GM12801 (cell line): ENCODE measurements at regions not wholly inside any gene's neighbourhood (a gene's known extent, or its start where the extent isn't known, plus 50 kb on each side); places are given as distances from the start of the nearest gene placed in this dataset.

Source experiments
- TF ChIP-seq, protein P1 (sequence below): IDR thresholded peaks from one replicate; pipeline ENCODE4 v1.5.1; 2011; ENCODE audit warnings: control low read depth; ENCODE audit not compliant: insufficient read length; ENCODE audit errors: extremely low read depth

DNA sequence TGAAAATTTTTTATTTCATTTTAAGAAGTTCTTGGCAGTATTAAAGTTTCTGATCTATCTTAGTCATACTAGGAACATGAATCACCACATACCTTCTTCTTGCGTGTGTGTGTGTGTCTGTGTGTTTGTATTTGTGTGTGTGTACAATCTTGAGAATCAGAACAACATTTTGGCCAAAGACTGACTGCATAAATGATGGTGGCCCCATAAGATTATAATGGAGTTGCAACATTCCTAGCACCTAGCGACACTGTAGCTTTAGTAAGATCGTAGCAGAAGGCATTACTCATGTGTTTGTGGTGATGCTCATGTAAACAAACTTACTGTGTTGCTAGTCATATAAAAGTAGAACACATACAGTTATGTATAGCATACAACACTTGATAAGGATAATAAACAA is 205.4 kb downstream of the FAM76B start:
- TF ChIP-seq, protein P1, sequence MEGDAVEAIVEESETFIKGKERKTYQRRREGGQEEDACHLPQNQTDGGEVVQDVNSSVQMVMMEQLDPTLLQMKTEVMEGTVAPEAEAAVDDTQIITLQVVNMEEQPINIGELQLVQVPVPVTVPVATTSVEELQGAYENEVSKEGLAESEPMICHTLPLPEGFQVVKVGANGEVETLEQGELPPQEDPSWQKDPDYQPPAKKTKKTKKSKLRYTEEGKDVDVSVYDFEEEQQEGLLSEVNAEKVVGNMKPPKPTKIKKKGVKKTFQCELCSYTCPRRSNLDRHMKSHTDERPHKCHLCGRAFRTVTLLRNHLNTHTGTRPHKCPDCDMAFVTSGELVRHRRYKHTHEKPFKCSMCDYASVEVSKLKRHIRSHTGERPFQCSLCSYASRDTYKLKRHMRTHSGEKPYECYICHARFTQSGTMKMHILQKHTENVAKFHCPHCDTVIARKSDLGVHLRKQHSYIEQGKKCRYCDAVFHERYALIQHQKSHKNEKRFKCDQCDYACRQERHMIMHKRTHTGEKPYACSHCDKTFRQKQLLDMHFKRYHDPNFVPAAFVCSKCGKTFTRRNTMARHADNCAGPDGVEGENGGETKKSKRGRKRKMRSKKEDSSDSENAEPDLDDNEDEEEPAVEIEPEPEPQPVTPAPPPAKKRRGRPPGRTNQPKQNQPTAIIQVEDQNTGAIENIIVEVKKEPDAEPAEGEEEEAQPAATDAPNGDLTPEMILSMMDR: no peak

DNA sequence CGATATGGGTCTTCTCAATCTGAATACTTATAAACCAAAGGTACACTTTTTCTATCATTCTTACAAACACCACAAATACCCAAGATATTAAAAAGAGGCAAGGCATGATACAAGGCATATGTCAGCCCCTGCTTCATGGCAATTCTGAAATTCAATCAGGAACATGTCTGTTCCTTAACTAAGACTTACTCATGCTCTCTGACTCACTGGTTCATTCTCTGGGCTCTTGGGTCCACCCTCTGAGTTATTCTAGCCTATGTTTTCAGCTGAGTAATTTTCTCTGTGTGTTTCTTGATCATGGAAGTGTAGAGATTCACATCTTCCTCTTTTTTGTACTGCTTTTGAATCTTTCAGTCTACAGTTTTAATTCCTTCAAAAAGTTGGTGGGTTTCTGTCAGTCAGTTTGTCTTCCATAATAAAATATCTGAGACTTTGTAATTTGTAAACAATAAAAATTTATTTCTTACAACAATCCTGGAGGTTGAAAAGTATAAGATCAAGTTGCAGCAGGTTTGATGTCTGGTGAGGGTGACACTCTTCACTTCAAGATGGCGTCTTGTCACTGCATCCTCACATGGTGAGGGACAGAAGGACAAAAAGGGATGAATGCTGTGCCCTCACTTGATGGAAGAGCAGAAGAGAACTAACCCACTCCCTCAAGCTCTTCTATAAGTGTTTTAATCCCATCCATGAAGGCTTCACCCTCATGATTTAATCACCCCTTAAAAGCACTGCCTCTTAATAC is 211.7 kb downstream of the FAM76B start:
- TF ChIP-seq, protein P1: no peak

DNA sequence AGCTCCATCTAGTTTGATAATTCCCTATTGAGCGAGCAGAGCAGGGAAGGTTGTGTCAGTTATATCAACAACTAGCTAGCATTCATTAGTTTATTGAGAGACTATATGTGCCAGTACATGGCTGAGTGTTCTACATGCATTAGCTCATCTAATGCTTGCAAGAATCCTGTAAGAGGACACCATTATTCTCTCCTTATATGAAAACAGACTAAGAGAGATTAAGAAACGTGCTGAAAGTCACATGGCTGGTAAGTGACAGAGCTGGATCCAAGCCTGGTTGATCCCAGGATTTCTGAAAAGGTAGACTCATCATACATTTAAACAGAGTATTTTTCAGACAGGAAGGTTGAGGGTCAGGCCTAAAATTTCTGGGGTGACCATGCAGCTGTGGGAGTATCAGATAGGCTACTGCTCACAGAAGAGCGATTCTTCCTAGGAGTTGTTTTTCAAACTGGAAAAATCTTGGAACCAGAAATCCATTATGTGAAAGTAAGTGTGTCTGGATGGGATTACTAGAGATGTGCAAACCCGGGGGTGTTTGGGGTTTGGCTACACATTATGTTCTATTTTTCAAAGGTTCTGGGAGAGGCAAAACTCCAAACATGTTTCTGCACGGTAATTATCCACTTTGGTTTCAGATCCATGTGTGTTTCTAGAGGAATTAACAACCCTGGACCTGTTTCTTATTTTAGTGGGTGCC is 213.3 kb downstream of the FAM76B start:
- TF ChIP-seq, protein P1: no peak

DNA sequence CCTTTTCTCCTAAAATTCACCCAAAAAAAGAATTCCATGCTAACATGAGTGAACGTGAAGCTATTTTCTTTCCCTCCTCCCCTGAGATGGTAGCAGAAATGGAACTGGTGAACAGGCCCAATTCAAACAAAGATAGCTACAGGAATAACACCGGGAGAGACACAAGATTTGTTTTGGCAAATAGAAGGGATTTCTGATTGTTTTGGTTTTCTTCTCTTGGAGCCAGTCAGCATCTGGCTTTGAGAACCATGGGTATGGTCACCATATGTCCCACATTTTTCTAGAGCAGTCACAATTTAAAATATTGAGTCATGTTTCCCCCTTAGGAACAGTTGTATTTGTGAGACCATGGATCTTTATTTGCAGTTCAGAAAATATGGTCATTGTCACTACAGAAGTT is 214.1 kb downstream of the FAM76B start:
- TF ChIP-seq, protein P1: no peak

DNA sequence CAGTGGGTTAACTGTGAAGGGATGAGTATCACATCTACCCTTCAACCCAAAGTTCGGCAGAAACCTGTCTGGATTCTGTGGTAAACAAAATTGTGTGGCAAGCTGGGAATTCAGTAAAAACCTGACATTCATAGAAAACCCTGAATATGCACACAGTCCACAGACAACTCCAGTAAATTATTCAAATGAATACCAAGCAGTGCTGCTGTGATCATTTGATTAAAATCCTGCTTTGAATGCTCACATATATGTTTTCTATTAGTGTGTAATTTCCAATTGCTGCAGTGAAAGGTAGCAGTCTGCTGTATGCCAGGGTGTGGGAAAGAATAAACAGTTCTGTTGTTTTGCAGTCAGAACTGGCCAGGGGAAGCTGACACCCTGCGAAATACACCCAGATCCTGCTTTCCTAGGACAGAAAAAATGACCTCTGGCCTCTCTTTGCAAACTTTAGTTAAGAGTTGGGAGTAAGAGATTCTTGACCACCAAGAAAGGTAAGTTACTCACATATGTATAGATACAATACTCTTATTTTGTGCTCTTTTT is 217.8 kb downstream of the FAM76B start:
- TF ChIP-seq, protein P1: no peak

DNA sequence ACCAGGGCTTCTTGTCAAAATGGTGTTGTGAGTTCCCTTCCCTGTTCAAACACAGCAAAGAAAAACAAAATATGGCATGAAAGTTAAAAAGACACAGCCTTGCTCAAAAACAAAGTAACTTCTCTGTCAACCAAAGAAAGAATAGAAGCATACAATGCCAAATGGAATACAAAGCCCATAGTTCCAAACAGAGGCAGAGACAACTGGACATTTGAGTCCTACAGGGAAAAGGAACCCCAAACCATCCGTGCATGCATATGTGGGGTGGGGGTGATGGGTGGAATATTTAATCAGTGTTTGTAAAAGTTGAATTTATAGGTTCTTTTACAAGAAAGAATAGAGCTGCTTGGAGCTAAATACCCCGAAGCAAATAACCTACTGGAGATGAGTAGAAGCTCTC is 218.7 kb downstream of the FAM76B start:
- TF ChIP-seq, protein P1: no peak

DNA sequence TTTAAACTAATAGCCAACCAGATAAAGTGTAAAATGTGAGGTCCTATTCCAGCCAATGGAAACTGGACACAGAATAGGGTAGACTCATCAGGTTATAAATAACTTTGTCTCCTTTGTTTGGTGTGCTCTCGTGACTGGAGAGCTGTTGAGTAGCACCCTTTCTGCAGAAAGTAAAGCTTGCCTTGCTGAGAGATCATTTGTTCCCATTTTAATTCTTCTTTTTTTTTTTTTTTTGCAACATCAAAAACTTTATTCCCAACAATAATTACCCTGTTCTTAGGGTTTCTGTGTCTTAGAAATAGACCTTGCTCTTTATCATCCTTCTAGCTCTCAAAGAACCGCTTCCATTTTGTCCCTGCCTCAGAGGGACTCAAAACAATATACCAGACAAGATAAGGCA is 220.4 kb downstream of the FAM76B start:
- TF ChIP-seq, protein P1: no peak
